DOHH2 (cell line): ENCODE measurements at regions not wholly inside any gene's neighbourhood (a gene's known extent, or its start where the extent isn't known, plus 50 kb on each side); places are given as distances from the start of the nearest gene placed in this dataset.

Experiments
- H3F3A ChIP-seq: fragments of 200-600 bp; sonication (generic), shearing (Covaris generic); 2 replicates; pipeline ENCODE4 v1.6.0; 2016; ENCODE audit warnings: antibody characterized with exemption, mild to moderate bottlenecking; ENCODE audit not compliant: control insufficient read depth, insufficient read depth
- H3K27ac ChIP-seq: fragments of 200-600 bp; sonication (generic); 2 replicates; pipeline ENCODE4 v1.5.1; 2014; ENCODE audit warnings: low read depth, mild to moderate bottlenecking, low read length, moderate library complexity
- H3K27me3 ChIP-seq: fragments of 200-600 bp; sonication (generic); 2 replicates; pipeline ENCODE4 v1.6.1; 2014; ENCODE audit warnings: mild to moderate bottlenecking, low read length, mixed read lengths; ENCODE audit not compliant: control insufficient read depth
- H3K36me3 ChIP-seq: fragments of 200-600 bp; sonication (generic); 2 replicates; pipeline ENCODE4 v1.6.1; 2014; ENCODE audit warnings: mild to moderate bottlenecking, low read length, moderate library complexity, mixed read lengths; ENCODE audit not compliant: control insufficient read depth
- H3K4me1 ChIP-seq: fragments of 200-600 bp; sonication (generic); 2 replicates; pipeline ENCODE4 v1.6.1; 2014; ENCODE audit warnings: mild to moderate bottlenecking, low read length, mixed read lengths; ENCODE audit not compliant: control insufficient read depth
- H3K4me2 ChIP-seq: fragments of 200-600 bp; sonication (generic); 2 replicates; pipeline ENCODE4 v1.6.0; 2014; ENCODE audit warnings: mild to moderate bottlenecking, low read length, moderate library complexity
- H3K4me3 ChIP-seq: fragments of 200-600 bp; sonication (generic); 2 replicates; pipeline ENCODE4 v1.5.1; 2014; ENCODE audit warnings: mild to moderate bottlenecking, low read length, mixed read lengths
- H3K79me2 ChIP-seq: fragments of 200-600 bp; sonication (generic); 2 replicates; pipeline ENCODE4 v1.6.1; 2014; ENCODE audit warnings: mild to moderate bottlenecking, low read length, mixed read lengths; ENCODE audit not compliant: control insufficient read depth
- H3K9me2 ChIP-seq: fragments of 200-600 bp; sonication (generic); replicated peaks from 2 replicates; pipeline ENCODE4 v1.6.1; 2014; ENCODE audit warnings: mild to moderate bottlenecking, low read length, mixed read lengths; ENCODE audit not compliant: control insufficient read depth
- H3K9me3 ChIP-seq: fragments of 200-600 bp; sonication (generic); 2 replicates; pipeline ENCODE4 v1.6.1; 2014; ENCODE audit warnings: antibody characterized with exemption, low read length, mixed read lengths; ENCODE audit not compliant: control insufficient read depth, insufficient read depth
- H4K20me1 ChIP-seq: fragments of 200-600 bp; sonication (generic); 2 replicates; pipeline ENCODE4 v1.6.0; 2014; ENCODE audit warnings: low read depth, mild to moderate bottlenecking, antibody characterized with exemption, low read length, moderate library complexity; ENCODE audit not compliant: control insufficient read depth, insufficient read depth
- CTCF ChIP-seq: fragments of 200-600 bp; sonication (generic); IDR thresholded peaks from one replicate; pipeline ENCODE4 v1.5.1; 2014; ENCODE audit warnings: antibody characterized with exemption, mild to moderate bottlenecking, low read depth, low read length; ENCODE audit not compliant: poor library complexity, severe bottlenecking
- EZH2phosphoT487 ChIP-seq: fragments of 200-600 bp; sonication (generic); IDR thresholded peaks from 2 replicates; pipeline ENCODE4 v1.6.1; 2017; ENCODE audit warnings: borderline replicate concordance, mild to moderate bottlenecking, antibody characterized with exemption, low read length, moderate library complexity, mixed read lengths

DNA sequence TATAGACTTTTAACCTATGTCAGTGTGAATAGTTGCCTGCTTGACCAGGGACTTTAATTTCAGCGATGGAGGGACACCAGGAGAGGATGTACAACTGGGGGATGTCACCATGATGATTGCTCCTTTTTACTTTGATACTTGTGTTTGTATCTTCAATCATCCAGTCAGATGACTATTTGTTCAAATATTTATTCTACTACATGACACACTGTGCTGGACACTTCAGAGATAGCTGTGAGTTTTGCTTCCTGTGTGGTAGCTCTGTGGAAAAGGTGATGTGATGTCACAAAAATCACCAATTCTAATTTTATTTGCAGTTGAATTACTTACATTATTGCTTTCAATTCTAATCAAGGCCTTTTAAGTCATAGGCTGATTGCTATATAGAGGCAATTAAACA is 62.7 kb upstream of the CREB5 start:
- no peaks in the 10 kb centered on the region for H3K79me2 ChIP-seq
- H3F3A ChIP-seq: no peaks in the 10 kb centered on the region
- TF ChIP-seq EZH2phosphoT487 (no peak), CTCF (no peak)
- no peak overlapping the region for H3K4me3 ChIP-seq
- no peaks in the 10 kb centered on the region for H3K9me3 ChIP-seq
- H3K27me3 ChIP-seq: peaks cover 17% of the 10 kb centered on the region
- H3K4me1 ChIP-seq: no peaks in the 10 kb centered on the region
- no peaks in the 10 kb centered on the region for H3K36me3 ChIP-seq
- no peaks in the 10 kb centered on the region for H3K9me2 ChIP-seq
- no peak overlapping the region for H3K4me2 ChIP-seq
- no peaks in the 10 kb centered on the region for H4K20me1 ChIP-seq
- no peak overlapping the region for H3K27ac ChIP-seq

DNA sequence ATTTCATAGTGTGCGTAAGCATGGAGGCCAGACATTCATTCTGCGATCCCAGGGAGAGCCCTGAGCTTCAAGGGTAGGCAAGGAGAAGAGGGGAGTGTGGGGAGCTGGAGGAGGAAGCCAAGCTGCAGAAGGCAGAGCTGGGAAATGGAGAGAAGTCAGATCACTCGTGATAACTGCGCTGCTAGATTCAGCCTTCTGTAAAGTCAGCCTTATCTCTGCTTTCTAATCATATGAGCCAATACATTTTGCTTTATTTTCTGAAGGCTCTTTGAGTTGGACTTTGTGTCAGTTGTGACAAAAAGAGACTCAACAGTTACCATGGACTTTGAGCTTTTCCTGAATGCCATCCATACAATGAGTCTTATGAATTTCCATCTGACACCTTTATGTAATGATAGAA is 61.7 kb upstream of the CREB5 start:
- Histone ChIP-seq H3K4me2 (no peak overlapping the region), H3F3A (no peaks in the 10 kb centered on the region), H3K4me1 (no peaks in the 10 kb centered on the region), H4K20me1 (no peaks in the 10 kb centered on the region), H3K27me3 (peaks cover 17% of the 10 kb centered on the region), H3K79me2 (no peaks in the 10 kb centered on the region), H3K9me3 (no peaks in the 10 kb centered on the region), H3K27ac (no peak overlapping the region), H3K4me3 (no peak overlapping the region), H3K9me2 (no peaks in the 10 kb centered on the region), H3K36me3 (no peaks in the 10 kb centered on the region)
- TF ChIP-seq EZH2phosphoT487 (no peak), CTCF (no peak)

DNA sequence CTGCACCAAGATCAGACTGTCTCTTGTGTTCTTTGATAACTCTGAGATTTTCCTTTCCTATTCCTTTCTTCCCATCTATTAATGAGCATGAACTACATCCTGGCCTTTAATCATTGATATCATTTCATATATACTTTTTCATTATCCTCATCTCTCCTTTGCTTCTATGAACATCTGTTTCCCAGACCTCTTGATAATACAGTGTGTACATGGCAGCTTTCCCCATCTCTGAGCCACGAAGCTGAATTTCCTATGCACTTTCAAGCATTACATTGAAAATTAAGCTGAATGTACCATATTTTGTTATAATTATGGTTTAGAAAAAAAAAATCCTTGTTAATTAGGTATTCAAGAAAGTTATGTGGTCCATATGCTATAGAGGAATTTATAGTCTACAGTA is 60.9 kb upstream of the CREB5 start:
- H3K4me3 ChIP-seq: no peak overlapping the region
- TF ChIP-seq CTCF: no peak
- no peak for TF ChIP-seq EZH2phosphoT487
- no peaks in the 10 kb centered on the region for H3K4me1 ChIP-seq
- H3K9me3 ChIP-seq: no peaks in the 10 kb centered on the region
- no peaks in the 10 kb centered on the region for H3K36me3 ChIP-seq
- H4K20me1 ChIP-seq: no peaks in the 10 kb centered on the region
- H3K27me3 ChIP-seq: peaks cover 17% of the 10 kb centered on the region
- H3K27ac ChIP-seq: no peak overlapping the region
- H3F3A ChIP-seq: no peaks in the 10 kb centered on the region
- no peaks in the 10 kb centered on the region for H3K79me2 ChIP-seq
- no peaks in the 10 kb centered on the region for H3K9me2 ChIP-seq
- no peak overlapping the region for H3K4me2 ChIP-seq
